Neural cell (in vitro differentiated cells): ENCODE measurements at regions not wholly inside any gene's neighbourhood (a gene's known extent, or its start where the extent isn't known, plus 50 kb on each side); places are given as distances from the start of the nearest gene placed in this dataset.

Source experiments
- H2AFZ ChIP-seq: fragments of 200-600, 300-800 bp; sonication (generic), shearing (Covaris generic); 2 replicates; pipeline ENCODE4 v1.6.0; 2014; ENCODE audit warnings: low read depth, mild to moderate bottlenecking, antibody characterized with exemption, low read length, moderate library complexity
- H3F3A ChIP-seq: fragments of 200-600 bp; shearing (Covaris generic); 2 replicates; pipeline ENCODE4 v1.6.1; 2016; ENCODE audit warnings: mild to moderate bottlenecking, moderate library complexity, mixed read lengths, antibody characterized with exemption, low read length; ENCODE audit not compliant: insufficient read depth, poor library complexity, severe bottlenecking
- H3K27ac ChIP-seq: fragments of 200-600, 300-800 bp; sonication (generic), shearing (Covaris generic); 2 replicates; pipeline ENCODE4 v1.5.1; 2014; ENCODE audit warnings: mild to moderate bottlenecking, low read length, moderate library complexity
- H3K27me3 ChIP-seq: fragments of 300-800, 200-600 bp; sonication (generic), shearing (Covaris generic); 2 replicates; pipeline ENCODE4 v1.6.0; 2014; ENCODE audit warnings: mild to moderate bottlenecking, low read depth, low read length, moderate library complexity; ENCODE audit not compliant: insufficient read depth
- H3K36me3 ChIP-seq: fragments of 300-800, 200-600 bp; sonication (generic), shearing (Covaris generic); 2 replicates; pipeline ENCODE4 v1.5.1; 2014; ENCODE audit warnings: mild to moderate bottlenecking, antibody characterized with exemption, low read length, moderate library complexity; ENCODE audit not compliant: insufficient read depth
- H3K4me2 ChIP-seq: fragments of 300-800, 200-600 bp; sonication (generic), shearing (Covaris generic); 2 replicates; pipeline ENCODE4 v1.6.0; 2014; ENCODE audit warnings: mild to moderate bottlenecking, low read length
- H3K4me3 ChIP-seq: fragments of 300-800, 200-600 bp; sonication (generic), shearing (Covaris generic); 2 replicates; pipeline ENCODE4 v1.5.1; 2014; ENCODE audit warnings: mild to moderate bottlenecking, low read length, moderate library complexity
- H3K79me2 ChIP-seq: fragments of 200-600 bp; shearing (Covaris generic); replicated peaks from 2 replicates; pipeline ENCODE4 v1.6.0; 2014; ENCODE audit warnings: mild to moderate bottlenecking, low read length, moderate library complexity; ENCODE audit not compliant: insufficient read depth
- H3K9ac ChIP-seq: fragments of 300-800, 200-600 bp; sonication (generic), shearing (Covaris generic); 2 replicates; pipeline ENCODE4 v1.6.1; 2016; ENCODE audit warnings: mild to moderate bottlenecking, low read length, mixed read lengths
- H3K9me2 ChIP-seq: fragments of 200-600 bp; shearing (Covaris generic); 2 replicates; pipeline ENCODE4 v1.6.1; 2016; ENCODE audit warnings: mild to moderate bottlenecking, low read length, mixed read lengths; ENCODE audit not compliant: insufficient read depth
- H3K9me3 ChIP-seq: fragments of 200-600, 300-800 bp; sonication (generic), shearing (Covaris generic); 2 replicates; pipeline ENCODE4 v1.6.1; 2016; ENCODE audit warnings: mild to moderate bottlenecking, mixed run types, low read length, moderate library complexity, mixed read lengths
- H4K20me1 ChIP-seq: fragments of 200-600 bp; shearing (Covaris generic); 2 replicates; pipeline ENCODE4 v1.6.1; 2016; ENCODE audit warnings: mild to moderate bottlenecking, mixed run types; ENCODE audit not compliant: insufficient read depth
- EP300 ChIP-seq: fragments of 450-650 bp; conservative IDR thresholded peaks from 2 replicates; pipeline ENCODE4 v1.6.1; 2014; ENCODE audit warnings: antibody characterized with exemption, mild to moderate bottlenecking, moderate library complexity; ENCODE audit not compliant: poor library complexity, severe bottlenecking
- EZH2 ChIP-seq: fragments of 200-600, 300-800 bp; shearing (Covaris generic), sonication (generic); IDR thresholded peaks from 2 replicates; pipeline ENCODE4 v1.6.1; 2014; ENCODE audit warnings: antibody characterized with exemption, low read length, borderline replicate concordance, mild to moderate bottlenecking; ENCODE audit not compliant: insufficient read depth, poor library complexity, severe bottlenecking
- MXI1 ChIP-seq: fragments of 450-650 bp; conservative IDR thresholded peaks from 2 replicates; pipeline ENCODE4 v1.6.1; 2014; ENCODE audit warnings: antibody characterized with exemption, mild to moderate bottlenecking; ENCODE audit not compliant: poor library complexity, severe bottlenecking
- POLR2AphosphoS5 ChIP-seq: IDR thresholded peaks from 2 replicates; pipeline ENCODE4 v1.6.1; 2012
- RAD21 ChIP-seq: fragments of 450-650 bp; conservative IDR thresholded peaks from 2 replicates; pipeline ENCODE4 v1.6.1; 2014; ENCODE audit warnings: antibody characterized with exemption, mild to moderate bottlenecking, moderate library complexity
- REST ChIP-seq: IDR thresholded peaks from 2 replicates; pipeline ENCODE4 v1.6.1; 2012; ENCODE audit warnings: borderline replicate concordance
- SMC3 ChIP-seq: fragments of 450-650 bp; conservative IDR thresholded peaks from 2 replicates; pipeline ENCODE4 v1.6.1; 2014; ENCODE audit warnings: antibody characterized with exemption, mild to moderate bottlenecking, moderate library complexity; ENCODE audit not compliant: poor library complexity
- TAF1 ChIP-seq: IDR thresholded peaks from 2 replicates; pipeline ENCODE4 v1.6.1; 2012; ENCODE audit warnings: low read depth
- TF ChIP-seq, protein P1 (sequence below): fragments of 450-650 bp; IDR thresholded peaks from 2 replicates; pipeline ENCODE4 v1.5.1; 2014; ENCODE audit warnings: antibody characterized with exemption, mild to moderate bottlenecking, moderate library complexity; ENCODE audit not compliant: poor library complexity, severe bottlenecking

DNA sequence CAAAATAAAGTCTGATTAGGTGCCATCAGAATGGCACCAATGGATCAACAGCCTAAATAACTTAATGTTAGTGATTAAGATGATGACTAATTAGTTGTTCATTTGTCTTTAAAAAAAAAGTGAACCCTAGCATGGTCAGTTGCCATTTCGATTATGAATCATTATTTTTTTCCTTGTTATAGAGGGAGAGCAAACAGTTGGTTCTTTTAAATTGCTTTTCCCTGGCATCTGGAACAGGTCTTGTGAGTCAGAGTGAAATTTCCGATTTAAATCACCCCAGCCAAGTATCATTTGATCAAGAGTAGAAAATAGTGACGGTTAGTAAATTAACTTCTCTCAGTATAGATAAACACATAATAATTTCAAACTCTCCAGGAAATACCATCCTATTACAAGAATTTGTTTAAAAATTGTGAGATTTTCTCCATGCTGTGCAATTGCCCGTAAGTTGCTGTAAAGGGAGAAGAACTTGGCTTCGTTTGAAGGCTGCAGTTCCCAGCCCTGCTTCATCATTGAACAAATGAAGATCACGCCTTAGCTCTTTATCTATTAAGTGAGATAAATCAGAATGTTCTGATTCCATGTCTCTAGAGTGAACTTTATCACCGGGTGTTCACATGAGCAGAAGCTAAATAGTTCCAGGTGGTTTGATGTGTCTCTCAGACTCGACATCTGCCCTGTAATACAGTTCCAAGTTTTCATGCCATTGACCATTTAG, 741.3 kb downstream of the DOK5 start:
- Histone ChIP-seq H4K20me1 (no peaks in the 10 kb centered on the region), H3K9me3 (no peaks in the 10 kb centered on the region), H3K27me3 (no peaks in the 10 kb centered on the region), H3K27ac (no peak overlapping the region), H3K4me2 (no peak overlapping the region), H3K4me3 (no peak overlapping the region), H3K79me2 (no peaks in the 10 kb centered on the region), H2AFZ (no peak overlapping the region), H3K9ac (no peak overlapping the region), H3F3A (no peaks in the 10 kb centered on the region), H3K9me2 (no peaks in the 10 kb centered on the region), H3K36me3 (no peaks in the 10 kb centered on the region)
- no peak for TF ChIP-seq RAD21
- TF ChIP-seq EP300 = no peak
- TF ChIP-seq POLR2AphosphoS5 = no peak
- no peak for TF ChIP-seq REST
- no peak for TF ChIP-seq MXI1
- no peak for TF ChIP-seq SMC3
- TF ChIP-seq, protein P1, sequence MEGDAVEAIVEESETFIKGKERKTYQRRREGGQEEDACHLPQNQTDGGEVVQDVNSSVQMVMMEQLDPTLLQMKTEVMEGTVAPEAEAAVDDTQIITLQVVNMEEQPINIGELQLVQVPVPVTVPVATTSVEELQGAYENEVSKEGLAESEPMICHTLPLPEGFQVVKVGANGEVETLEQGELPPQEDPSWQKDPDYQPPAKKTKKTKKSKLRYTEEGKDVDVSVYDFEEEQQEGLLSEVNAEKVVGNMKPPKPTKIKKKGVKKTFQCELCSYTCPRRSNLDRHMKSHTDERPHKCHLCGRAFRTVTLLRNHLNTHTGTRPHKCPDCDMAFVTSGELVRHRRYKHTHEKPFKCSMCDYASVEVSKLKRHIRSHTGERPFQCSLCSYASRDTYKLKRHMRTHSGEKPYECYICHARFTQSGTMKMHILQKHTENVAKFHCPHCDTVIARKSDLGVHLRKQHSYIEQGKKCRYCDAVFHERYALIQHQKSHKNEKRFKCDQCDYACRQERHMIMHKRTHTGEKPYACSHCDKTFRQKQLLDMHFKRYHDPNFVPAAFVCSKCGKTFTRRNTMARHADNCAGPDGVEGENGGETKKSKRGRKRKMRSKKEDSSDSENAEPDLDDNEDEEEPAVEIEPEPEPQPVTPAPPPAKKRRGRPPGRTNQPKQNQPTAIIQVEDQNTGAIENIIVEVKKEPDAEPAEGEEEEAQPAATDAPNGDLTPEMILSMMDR = no peak
- TF ChIP-seq TAF1 = no peak
- TF ChIP-seq EZH2 = no peak

DNA sequence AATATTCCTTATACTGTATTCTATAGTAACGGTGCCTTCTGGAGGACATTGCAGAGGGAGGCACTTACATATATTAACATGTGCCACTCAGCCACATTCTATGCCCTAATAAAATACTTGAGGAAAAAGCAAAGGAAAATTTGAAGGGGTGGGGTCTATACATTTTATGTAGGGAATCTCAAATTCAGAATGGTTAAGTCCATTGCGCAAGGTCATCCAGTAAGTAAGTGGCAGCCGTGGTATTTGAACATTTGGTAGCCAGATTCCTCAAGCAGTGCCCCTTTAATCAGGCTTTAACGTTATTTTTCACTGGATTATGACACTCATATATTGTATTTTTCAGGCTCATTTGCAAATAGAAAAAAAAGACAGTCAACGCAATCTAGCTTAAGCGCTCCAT, 738.3 kb downstream of the DOK5 start:
- Histone ChIP-seq H3F3A (no peaks in the 10 kb centered on the region), H3K4me3 (no peak overlapping the region), H3K27ac (no peak overlapping the region), H3K9me2 (no peaks in the 10 kb centered on the region), H3K9ac (no peak overlapping the region), H3K4me2 (no peak overlapping the region), H2AFZ (no peak overlapping the region), H3K9me3 (no peaks in the 10 kb centered on the region), H4K20me1 (no peaks in the 10 kb centered on the region), H3K36me3 (no peaks in the 10 kb centered on the region), H3K79me2 (no peaks in the 10 kb centered on the region), H3K27me3 (no peaks in the 10 kb centered on the region)
- TF ChIP-seq MXI1 (no peak), EZH2 (no peak), EP300 (no peak)
